ENCODE measurements at regions not wholly inside any gene's neighbourhood (a gene's known extent, or its start where the extent isn't known, plus 50 kb on each side); places are given as distances from the start of the nearest gene placed in this dataset.

GRCh38 chr2:158006961-158007719 lies 94.5 kb upstream of the UPP2 start:
- no peak for DNase-seq (ENCODE audit: low spot score)

- peak; percentile 17 for DNase-seq (ENCODE audit: low spot score)
Observed at GRCh38 chr2:158004126-158004764, 97.4 kb upstream of the UPP2 start.

- DNase-seq (ENCODE audit: low spot score) = no peak
Observed at GRCh38 chr2:158002079-158002478, 99.6 kb upstream of the UPP2 start.

- no peak for DNase-seq (ENCODE audit: low spot score)
Observed at GRCh38 chr2:157996799-157997198, 104.9 kb upstream of the UPP2 start.

GRCh38 chr2:157995117-157995516 lies 106.6 kb upstream of the UPP2 start:
- no peak for DNase-seq (ENCODE audit: low spot score)

- DNase-seq (ENCODE audit: low spot score) = no peak
Observed at GRCh38 chr2:157991932-157992331, 109.7 kb upstream of the UPP2 start.

- no peak for DNase-seq (ENCODE audit: low spot score)
Observed at GRCh38 chr2:157990173-157990572, 111.5 kb upstream of the UPP2 start.

- no peak for DNase-seq (ENCODE audit: low spot score)
Observed at GRCh38 chr2:157989227-157989626, 112.4 kb upstream of the UPP2 start.

GRCh38 chr2:157986761-157987160 lies 110.6 kb upstream of the ACVR1 start:
- no peak for DNase-seq (ENCODE audit: low spot score)

GRCh38 chr2:157984866-157985265 lies 108.7 kb upstream of the ACVR1 start:
- no peak for DNase-seq (ENCODE audit: low spot score)

- no peak for DNase-seq (ENCODE audit: low spot score)
Observed at GRCh38 chr2:157980020-157980419, 103.9 kb upstream of the ACVR1 start.

- no peak for DNase-seq (ENCODE audit: low spot score)
Observed at GRCh38 chr2:157971702-157972101, 95.6 kb upstream of the ACVR1 start.

GRCh38 chr2:157967856-157968255 lies 91.7 kb upstream of the ACVR1 start:
- no peak for DNase-seq (ENCODE audit: low spot score)

GRCh38 chr2:157959249-157959648 lies 83.1 kb upstream of the ACVR1 start:
- no peak for DNase-seq (ENCODE audit: low spot score)

GRCh38 chr2:157957596-157957995 lies 81.5 kb upstream of the ACVR1 start:
- no peak for DNase-seq (ENCODE audit: low spot score)

GRCh38 chr2:157952558-157952957 lies 76.4 kb upstream of the ACVR1 start:
- no peak for DNase-seq (ENCODE audit: low spot score)

GRCh38 chr2:157948856-157949255 lies 72.7 kb upstream of the ACVR1 start:
- no peak for DNase-seq (ENCODE audit: low spot score)

GRCh38 chr2:157946919-157947557 lies 70.9 kb upstream of the ACVR1 start:
- DNase-seq (ENCODE audit: low spot score) = no peak

GRCh38 chr2:157940024-157940423 lies 63.9 kb upstream of the ACVR1 start:
- no peak for DNase-seq (ENCODE audit: low spot score)

GRCh38 chr2:157938556-157938955 lies 62.4 kb upstream of the ACVR1 start:
- no peak for DNase-seq (ENCODE audit: low spot score)

- no peak for DNase-seq (ENCODE audit: low spot score)
Observed at GRCh38 chr2:157936406-157936805, 60.3 kb upstream of the ACVR1 start.

- DNase-seq (ENCODE audit: low spot score) = no peak
Observed at GRCh38 chr2:157935378-157935906, 59.3 kb upstream of the ACVR1 start.

All from putamen (tissue), 1 donor.